Loucy (cell line): ENCODE measurements at regions not wholly inside any gene's neighbourhood (a gene's known extent, or its start where the extent isn't known, plus 50 kb on each side); places are given as distances from the start of the nearest gene placed in this dataset.

Source experiments
- CTCF ChIP-seq: fragments of 200-600 bp; sonication (generic); conservative IDR thresholded peaks from 2 replicates; pipeline ENCODE4 v1.5.1; 2014; ENCODE audit warnings: mild to moderate bottlenecking, antibody characterized with exemption, low read length
- EZH2phosphoT487 ChIP-seq: fragments of 200-600 bp; IDR thresholded peaks from 2 replicates; pipeline ENCODE4 v1.6.1; 2018; ENCODE audit warnings: antibody characterized with exemption, mild to moderate bottlenecking, moderate library complexity, borderline replicate concordance

DNA sequence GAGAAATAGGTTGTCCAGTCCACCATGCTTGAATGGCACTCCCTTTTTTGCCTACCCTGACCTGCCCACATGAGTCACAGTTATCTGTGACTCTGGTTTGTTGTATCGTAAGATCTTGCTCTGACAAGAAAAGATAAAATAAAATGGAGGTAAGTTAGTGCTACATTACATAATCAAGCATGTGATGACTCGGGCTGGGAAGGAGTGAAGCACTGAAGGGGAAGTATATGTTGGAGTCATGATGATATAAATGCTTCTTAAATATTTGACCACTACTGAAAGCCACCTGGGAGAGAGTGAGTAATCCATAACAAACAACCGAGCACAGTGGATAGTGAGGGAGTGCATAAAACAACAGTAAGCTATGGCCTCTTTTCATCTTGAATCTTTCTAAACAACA lies 124.4 kb downstream of the SHOX2 start:
- TF ChIP-seq CTCF, result no peak
- TF ChIP-seq EZH2phosphoT487, result no peak
